H1 (cell line): ENCODE measurements at regions not wholly inside any gene's neighbourhood (a gene's known extent, or its start where the extent isn't known, plus 50 kb on each side); places are given as distances from the start of the nearest gene placed in this dataset.

ENCODE experiments used
- CBX5 ChIP-seq: fragments of 300-800, 300-1000 bp; sonication (generic); IDR thresholded peaks from 2 replicates; pipeline ENCODE4 v1.7.1; 2016; ENCODE audit warnings: antibody characterized with exemption, low read length, low read depth
- EP300 ChIP-seq, 2 experiments: IDR thresholded peaks; 1 replicate in 1 of 2; 2 replicates in 1 of 2; pipeline ENCODE4 v1.6.1; 2011 to 2012; ENCODE audit warnings: low read depth in 2 of 2, low read length in 2 of 2, mild to moderate bottlenecking in 2 of 2, borderline replicate concordance in 1 of 2, inconsistent platforms in 1 of 2, moderate library complexity in 1 of 2
- KDM5A ChIP-seq: fragments of 200-600 bp; IDR thresholded peaks from 2 replicates; pipeline ENCODE4 v1.7.1; 2012; ENCODE audit warnings: mild to moderate bottlenecking, low read length, inconsistent platforms, mixed read lengths
- POLR2A ChIP-seq, 2 experiments: IDR thresholded peaks; 1 replicate in 1 of 2; 2 replicates in 1 of 2; pipeline ENCODE4 v1.6.1; 2011; ENCODE audit warnings: low read depth in 2 of 2, low read length in 2 of 2, mild to moderate bottlenecking in 2 of 2; ENCODE audit errors: control extremely low read depth in 1 of 2
- POLR2AphosphoS5 ChIP-seq: IDR thresholded peaks from 2 replicates; pipeline ENCODE4 v1.6.1; 2011; ENCODE audit warnings: low read depth, low read length
- POU5F1 ChIP-seq: IDR thresholded peaks from 2 replicates; pipeline ENCODE4 v1.6.1; 2011; ENCODE audit warnings: low read depth, mild to moderate bottlenecking, low read length, moderate library complexity
- SP1 ChIP-seq: IDR thresholded peaks from 2 replicates; pipeline ENCODE4 v1.6.1; 2011; ENCODE audit warnings: low read depth, low read length
- TF ChIP-seq, protein P1 (sequence below), 3 experiments: IDR thresholded peaks; 1 replicate in 2 of 3; 2 replicates in 1 of 3; pipeline versions ENCODE4 v1.5.1 to v1.6.1; 2011; ENCODE audit warnings: low read length in 3 of 3, mild to moderate bottlenecking in 3 of 3, inconsistent platforms in 2 of 3, low read depth in 1 of 3, moderate library complexity in 1 of 3; ENCODE audit not compliant: insufficient read depth in 1 of 3; ENCODE audit errors: control extremely low read depth in 1 of 3
- TF ChIP-seq, protein P2 (sequence below): IDR thresholded peaks from 2 replicates; pipeline ENCODE4 v1.6.1; 2012; ENCODE audit warnings: inconsistent platforms

DNA sequence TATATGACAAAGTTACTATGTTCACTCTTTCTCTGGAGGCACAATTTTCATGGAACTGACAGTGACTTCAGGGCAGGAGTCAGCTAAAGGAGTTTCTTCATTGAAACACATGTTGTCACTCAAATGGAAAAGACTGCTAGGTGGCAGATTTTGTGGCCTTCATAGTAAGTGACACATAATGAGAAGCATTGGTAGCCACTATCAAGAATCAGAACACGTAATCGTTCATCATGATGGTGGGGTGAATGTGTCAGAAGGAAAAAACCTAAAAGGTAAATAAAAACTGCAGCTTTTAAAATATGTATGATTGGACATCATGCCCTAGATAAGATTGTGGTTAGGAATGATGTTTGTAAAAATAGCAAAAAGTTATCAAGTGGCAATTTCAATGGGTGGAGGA is 1491.0 kb downstream of the SI start:
- TF ChIP-seq POLR2A (IDR thresholded peaks at IDR 0.05; ENCODE audit: control extremely low read depth in 1 of 2, low read depth in 2 of 2, low read length in 2 of 2) (no peak), POU5F1 (no peak), SP1 (no peak), CBX5 (no peak), POLR2AphosphoS5 (no peak), KDM5A (no peak), EP300 (IDR thresholded peaks at IDR 0.05; ENCODE audit: borderline replicate concordance in 1 of 2, low read depth in 2 of 2, low read length in 2 of 2) (no peak)
- TF ChIP-seq, protein P1, sequence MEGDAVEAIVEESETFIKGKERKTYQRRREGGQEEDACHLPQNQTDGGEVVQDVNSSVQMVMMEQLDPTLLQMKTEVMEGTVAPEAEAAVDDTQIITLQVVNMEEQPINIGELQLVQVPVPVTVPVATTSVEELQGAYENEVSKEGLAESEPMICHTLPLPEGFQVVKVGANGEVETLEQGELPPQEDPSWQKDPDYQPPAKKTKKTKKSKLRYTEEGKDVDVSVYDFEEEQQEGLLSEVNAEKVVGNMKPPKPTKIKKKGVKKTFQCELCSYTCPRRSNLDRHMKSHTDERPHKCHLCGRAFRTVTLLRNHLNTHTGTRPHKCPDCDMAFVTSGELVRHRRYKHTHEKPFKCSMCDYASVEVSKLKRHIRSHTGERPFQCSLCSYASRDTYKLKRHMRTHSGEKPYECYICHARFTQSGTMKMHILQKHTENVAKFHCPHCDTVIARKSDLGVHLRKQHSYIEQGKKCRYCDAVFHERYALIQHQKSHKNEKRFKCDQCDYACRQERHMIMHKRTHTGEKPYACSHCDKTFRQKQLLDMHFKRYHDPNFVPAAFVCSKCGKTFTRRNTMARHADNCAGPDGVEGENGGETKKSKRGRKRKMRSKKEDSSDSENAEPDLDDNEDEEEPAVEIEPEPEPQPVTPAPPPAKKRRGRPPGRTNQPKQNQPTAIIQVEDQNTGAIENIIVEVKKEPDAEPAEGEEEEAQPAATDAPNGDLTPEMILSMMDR (IDR thresholded peaks at IDR 0.05; ENCODE audit: control extremely low read depth in 1 of 3, insufficient read depth in 1 of 3, low read depth in 1 of 3, low read length in 3 of 3) = no peak
- TF ChIP-seq, protein P2, sequence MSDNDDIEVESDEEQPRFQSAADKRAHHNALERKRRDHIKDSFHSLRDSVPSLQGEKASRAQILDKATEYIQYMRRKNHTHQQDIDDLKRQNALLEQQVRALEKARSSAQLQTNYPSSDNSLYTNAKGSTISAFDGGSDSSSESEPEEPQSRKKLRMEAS = no peak
